ENCODE measurements at regions not wholly inside any gene's neighbourhood (a gene's known extent, or its start where the extent isn't known, plus 50 kb on each side); places are given as distances from the start of the nearest gene placed in this dataset.

GRCh38 chr1:3954170-3955169, 54.4 kb upstream of the C1orf174 start:
- TF ChIP-seq CTCF (IDR thresholded peaks at IDR 0.05) (no peak), POLR2A (IDR thresholded peaks at IDR 0.05) (no peak)
- Histone ChIP-seq H3K27me3 (no peaks in the 10 kb centered on the region), H3K27ac (no peak overlapping the region), H3K4me3 (replicated peaks in 1 of 3) (no peak overlapping the region), H3K9me3 (no peaks in the 10 kb centered on the region), H3K36me3 (no peaks in the 10 kb centered on the region), H3K4me1 (peaks cover 0 to 4% of the 10 kb centered on the region in 2 donors)
- 26 to 36% methylated on average over 21 to 29 of the region's 29 CpGs for WGBS, 2 donors
- intact Hi-C loops (cut with DNase I), result no loop called here
- DNase-seq, result peak; percentile 47 to 55

- Histone ChIP-seq H3K36me3 (no peaks in the 10 kb centered on the region), H3K4me3 (replicated peaks in 1 of 3) (no peak overlapping the region), H3K27ac (no peak overlapping the region), H3K4me1 (peaks cover 0 to 4% of the 10 kb centered on the region in 2 donors), H3K27me3 (no peaks in the 10 kb centered on the region), H3K9me3 (no peaks in the 10 kb centered on the region)
- DNase-seq, result no peak
- intact Hi-C loops (cut with DNase I), result no loop called here
- 62 to 68% methylated on average over 18 of the region's 18 CpGs for WGBS, 2 donors
- TF ChIP-seq POLR2A (IDR thresholded peaks at IDR 0.05) (no peak), CTCF (IDR thresholded peaks at IDR 0.05) (no peak)
Measured at GRCh38 chr1:3955196-3955772, 55.2 kb upstream of the C1orf174 start.

- WGBS, 2 donors, result 48 to 54% methylated on average over 8 to 11 of the region's 14 CpGs
Measured at GRCh38 chr1:3956527-3957170, 56.6 kb upstream of the C1orf174 start.

GRCh38 chr1:3959361-3959760, 59.3 kb upstream of the C1orf174 start:
- 81 to 82% methylated on average over 12 of the region's 12 CpGs for WGBS, 2 donors

More at GRCh38 chr1:3956527-3957170, 56.6 kb upstream of the C1orf174 start:
- DNase-seq, result no peak
- no peak for TF ChIP-seq CTCF (IDR thresholded peaks at IDR 0.05)
- no peak for TF ChIP-seq POLR2A (IDR thresholded peaks at IDR 0.05)
- H3K27ac ChIP-seq, result no peak overlapping the region
- no peaks in the 10 kb centered on the region for H3K36me3 ChIP-seq
- H3K9me3 ChIP-seq, result no peaks in the 10 kb centered on the region
- intact Hi-C loops (cut with DNase I), result no loop called here
- peaks cover 0 to 4% of the 10 kb centered on the region in 2 donors for H3K4me1 ChIP-seq
- H3K4me3 ChIP-seq (replicated peaks in 1 of 3), result no peak overlapping the region
- H3K27me3 ChIP-seq, result no peaks in the 10 kb centered on the region

More at GRCh38 chr1:3959361-3959760, 59.3 kb upstream of the C1orf174 start:
- H3K27me3 ChIP-seq, result no peaks in the 10 kb centered on the region
- intact Hi-C loops (cut with DNase I), result no loop called here
- H3K9me3 ChIP-seq, result no peaks in the 10 kb centered on the region
- no peaks in the 10 kb centered on the region for H3K36me3 ChIP-seq
- peaks cover 0 to 4% of the 10 kb centered on the region in 2 donors for H3K4me1 ChIP-seq
- H3K27ac ChIP-seq, result no peak overlapping the region
- H3K4me3 ChIP-seq (replicated peaks in 1 of 3), result no peak overlapping the region
- DNase-seq, result no peak
- no peak for TF ChIP-seq POLR2A (IDR thresholded peaks at IDR 0.05)
- TF ChIP-seq CTCF (IDR thresholded peaks at IDR 0.05), result no peak

All from thyroid gland (tissue), 4 donors.